ENCODE measurements at regions not wholly inside any gene's neighbourhood (a gene's known extent, or its start where the extent isn't known, plus 50 kb on each side); places are given as distances from the start of the nearest gene placed in this dataset.

- FAIRE-seq (no peak), DNase-seq (ENCODE audit: insufficient read length, low spot score) (peak; percentile 13)
Measured at GRCh38 chr3:18295171-18295920, 129.8 kb downstream of the SATB1 start.

- FAIRE-seq: no peak
- DNase-seq (ENCODE audit: insufficient read length, low spot score): no peak
Measured at GRCh38 chr3:18290157-18290556, 135.0 kb downstream of the SATB1 start.

GRCh38 chr3:18288243-18288642 lies 136.9 kb downstream of the SATB1 start:
- DNase-seq (ENCODE audit: insufficient read length, low spot score) (no peak), FAIRE-seq (no peak)

- no peak for DNase-seq (ENCODE audit: insufficient read length, low spot score)
- no peak for FAIRE-seq
Measured at GRCh38 chr3:18284716-18285115, 140.4 kb downstream of the SATB1 start.

- DNase-seq (ENCODE audit: insufficient read length, low spot score): no peak
- no peak for FAIRE-seq
Measured at GRCh38 chr3:18283680-18284079, 141.5 kb downstream of the SATB1 start.

GRCh38 chr3:18282507-18282906 lies 142.6 kb downstream of the SATB1 start:
- FAIRE-seq: no peak
- no peak for DNase-seq (ENCODE audit: insufficient read length, low spot score)

- no peak for FAIRE-seq
- no peak for DNase-seq (ENCODE audit: insufficient read length, low spot score)
Measured at GRCh38 chr3:18279226-18279737, 145.9 kb downstream of the SATB1 start.

- DNase-seq (ENCODE audit: insufficient read length, low spot score): no peak
- FAIRE-seq: no peak
Measured at GRCh38 chr3:18264853-18265252, 160.3 kb downstream of the SATB1 start.

- FAIRE-seq: no peak
Measured at GRCh38 chr3:18264361-18264760, 160.8 kb downstream of the SATB1 start.

GRCh38 chr3:18258492-18258891 lies 166.6 kb downstream of the SATB1 start:
- DNase-seq (ENCODE audit: insufficient read length, low spot score): no peak
- FAIRE-seq: no peak

More at GRCh38 chr3:18264361-18264760, 160.8 kb downstream of the SATB1 start:
- DNase-seq (ENCODE audit: insufficient read length, low spot score): no peak

GRCh38 chr3:18252578-18252977 lies 172.6 kb downstream of the SATB1 start:
- DNase-seq (ENCODE audit: insufficient read length, low spot score) (no peak), FAIRE-seq (no peak)

- no peak for DNase-seq (ENCODE audit: insufficient read length, low spot score)
- no peak for FAIRE-seq
Measured at GRCh38 chr3:18250991-18251390, 174.1 kb downstream of the SATB1 start.

GRCh38 chr3:18249126-18249525 lies 176.0 kb downstream of the SATB1 start:
- DNase-seq (ENCODE audit: insufficient read length, low spot score) (no peak), FAIRE-seq (no peak)

- no peak for FAIRE-seq
- no peak for DNase-seq (ENCODE audit: insufficient read length, low spot score)
Measured at GRCh38 chr3:18247776-18248310, 177.3 kb downstream of the SATB1 start.

GRCh38 chr3:18247139-18247695 lies 177.9 kb downstream of the SATB1 start:
- DNase-seq (ENCODE audit: insufficient read length, low spot score) (no peak), FAIRE-seq (no peak)

GRCh38 chr3:18246336-18247060 lies 178.6 kb downstream of the SATB1 start:
- no peak for FAIRE-seq
- DNase-seq (ENCODE audit: insufficient read length, low spot score): no peak

- FAIRE-seq: no peak
- no peak for DNase-seq (ENCODE audit: insufficient read length, low spot score)
Measured at GRCh38 chr3:18245721-18246120, 179.4 kb downstream of the SATB1 start.

GRCh38 chr3:18241837-18242236 lies 183.3 kb downstream of the SATB1 start:
- FAIRE-seq (no peak), DNase-seq (ENCODE audit: insufficient read length, low spot score) (no peak)

- FAIRE-seq (no peak), DNase-seq (ENCODE audit: insufficient read length, low spot score) (no peak)
Measured at GRCh38 chr3:18239674-18240073, 185.5 kb downstream of the SATB1 start.

- no peak for DNase-seq (ENCODE audit: insufficient read length, low spot score)
- no peak for FAIRE-seq
Measured at GRCh38 chr3:18238746-18239331, 186.3 kb downstream of the SATB1 start.

- FAIRE-seq (no peak), DNase-seq (ENCODE audit: insufficient read length, low spot score) (no peak)
Measured at GRCh38 chr3:18238332-18238731, 186.8 kb downstream of the SATB1 start.
